ENCODE measurements at regions not wholly inside any gene's neighbourhood (a gene's known extent, or its start where the extent isn't known, plus 50 kb on each side); places are given as distances from the start of the nearest gene placed in this dataset.
"Not testable (repeated sequence)": the region's sequence is repeated elsewhere in the genome, so short reads cannot be mapped to it uniquely, and the experiment has no call there.

- DNase-seq (ENCODE audit: low spot score), result peak; percentile 30
These were observed 239.3 kb upstream of the GRIN3A start for GRCh38 chr9:101977614-101978210.

GRCh38 chr9:101970609-101971008 lies 232.2 kb upstream of the GRIN3A start:
- DNase-seq (ENCODE audit: low spot score), result no peak

DNA sequence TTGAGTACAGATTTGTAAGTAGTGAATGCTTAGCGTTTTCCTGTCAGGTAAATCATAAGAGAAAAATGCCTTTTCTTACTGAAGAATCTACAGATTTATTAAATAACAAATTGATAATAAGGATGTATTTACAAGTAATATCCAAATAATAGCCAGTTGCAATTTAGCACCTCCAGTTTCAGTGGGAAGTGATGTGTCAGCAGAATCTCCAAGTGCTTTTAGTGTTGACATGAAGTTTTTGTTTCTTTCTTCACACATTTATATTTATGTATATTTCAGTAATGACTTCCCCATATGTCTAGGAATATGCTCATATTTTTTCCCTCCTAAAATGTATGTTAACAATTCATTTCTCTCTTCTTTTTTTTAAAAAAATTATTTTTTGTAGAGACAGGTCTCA lies 229.9 kb upstream of the GRIN3A start:
- DNase-seq (ENCODE audit: low spot score), result no peak

- DNase-seq (ENCODE audit: low spot score), result no peak
These were observed 228.2 kb upstream of the GRIN3A start for GRCh38 chr9:101966691-101967090.

GRCh38 chr9:101957705-101958104 lies 219.3 kb upstream of the GRIN3A start:
- no peak for DNase-seq (ENCODE audit: low spot score)

GRCh38 chr9:101951598-101951997 lies 213.2 kb upstream of the GRIN3A start:
- DNase-seq (ENCODE audit: low spot score), result no peak

GRCh38 chr9:101931756-101932155 lies 193.3 kb upstream of the GRIN3A start:
- DNase-seq (ENCODE audit: low spot score), result no peak

DNA sequence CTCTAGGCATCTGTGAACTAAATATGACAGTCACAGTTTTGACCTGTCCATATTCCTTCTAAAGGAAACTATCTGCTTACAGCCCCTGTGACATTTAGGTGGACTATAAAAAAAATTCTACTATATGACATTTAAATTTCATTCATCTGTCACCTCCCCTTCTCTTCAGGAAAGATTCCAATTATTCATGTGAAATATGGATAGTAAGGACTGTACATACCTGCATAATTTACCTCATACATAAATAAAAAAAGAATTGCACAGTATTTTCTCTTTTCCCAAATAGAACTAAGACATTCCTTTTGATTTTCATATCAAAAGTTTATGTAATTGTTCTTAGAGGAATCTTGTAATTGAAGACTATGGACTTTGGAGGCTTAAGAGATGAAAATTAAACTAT lies 192.3 kb upstream of the GRIN3A start:
- DNase-seq (ENCODE audit: low spot score), result no peak

DNA sequence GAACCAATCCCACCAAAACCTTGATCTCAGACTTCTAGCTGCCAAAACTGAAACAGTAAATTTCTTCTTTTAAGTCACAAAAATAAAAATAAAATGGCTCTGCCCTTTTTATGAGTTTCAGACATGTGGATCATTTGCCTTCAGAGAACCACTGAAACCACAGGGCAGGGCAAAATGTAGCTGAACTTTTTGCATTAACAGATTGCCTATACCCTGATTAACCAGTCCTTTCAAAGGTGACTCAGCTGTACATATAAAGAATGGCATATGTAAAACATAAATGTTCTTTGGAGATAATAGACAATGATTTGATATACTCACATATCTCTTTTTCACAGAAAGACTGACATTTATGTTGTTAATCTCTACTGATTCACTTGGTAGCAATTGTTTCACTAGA lies 187.1 kb upstream of the GRIN3A start:
- DNase-seq (ENCODE audit: low spot score), result no peak

GRCh38 chr9:101923451-101923850 lies 185.0 kb upstream of the GRIN3A start:
- no peak for DNase-seq (ENCODE audit: low spot score)

GRCh38 chr9:101916948-101917347 lies 178.5 kb upstream of the GRIN3A start:
- not testable (repeated sequence) for DNase-seq (ENCODE audit: low spot score)

DNA sequence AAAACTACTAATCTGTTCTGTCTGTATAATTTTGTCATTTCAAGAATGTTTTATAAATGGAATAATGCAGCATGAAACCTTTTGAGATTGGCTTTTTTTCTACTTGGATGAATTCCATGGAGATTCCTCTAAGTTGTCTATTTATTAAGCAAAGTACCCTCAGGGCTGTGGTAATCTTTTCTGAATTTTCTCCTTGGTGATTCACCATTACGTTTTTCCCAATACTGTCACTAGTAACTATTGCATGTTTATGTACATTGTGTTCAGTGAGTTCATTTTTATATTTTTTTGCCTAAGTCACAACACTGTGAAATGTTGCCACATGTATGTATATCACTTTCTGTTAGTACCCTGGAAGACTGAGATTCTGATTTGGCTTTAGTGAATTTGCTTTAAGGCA lies 177.0 kb upstream of the GRIN3A start:
- DNase-seq (ENCODE audit: low spot score), result no peak

DNA sequence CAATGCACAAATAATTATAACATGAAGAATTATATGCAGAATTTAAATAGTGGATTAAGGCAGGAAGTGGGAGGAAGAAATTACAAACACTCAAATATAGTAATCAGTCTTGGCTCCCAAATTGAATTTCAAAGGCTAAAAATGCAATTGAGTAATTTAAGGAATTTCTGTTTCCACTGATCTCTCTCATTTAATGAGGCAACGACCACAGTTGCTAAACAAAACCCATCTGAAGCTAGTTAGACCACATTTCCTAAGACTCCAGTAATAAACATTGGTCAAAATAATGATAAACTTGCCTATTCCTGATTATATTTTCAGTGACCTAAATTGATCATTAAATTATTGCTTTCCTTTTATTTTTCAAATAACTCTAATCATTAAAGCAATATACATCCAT lies 174.3 kb upstream of the GRIN3A start:
- DNase-seq (ENCODE audit: low spot score), result no peak

DNA sequence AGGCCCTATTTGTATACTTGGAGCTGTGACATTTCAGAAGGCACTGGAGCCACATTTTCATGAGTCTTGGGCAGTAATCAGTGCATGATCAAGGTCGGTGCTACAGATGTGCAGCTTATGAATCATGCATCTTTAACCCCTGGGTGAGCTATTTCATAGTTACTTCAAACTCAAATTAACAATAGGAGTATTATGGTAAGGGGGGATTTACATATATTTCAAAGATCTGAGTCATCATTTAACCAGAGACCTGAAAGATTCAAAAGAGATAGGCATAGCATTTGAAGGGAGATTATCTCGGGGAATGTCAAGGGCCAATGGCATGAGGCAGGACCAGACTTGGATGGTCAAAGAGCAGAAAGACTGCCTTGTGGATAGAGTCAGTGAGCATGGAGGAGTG lies 169.0 kb upstream of the GRIN3A start:
- no peak for DNase-seq (ENCODE audit: low spot score)

- DNase-seq (ENCODE audit: low spot score), result no peak
These were observed 166.4 kb upstream of the GRIN3A start for GRCh38 chr9:101904845-101905244.

DNA sequence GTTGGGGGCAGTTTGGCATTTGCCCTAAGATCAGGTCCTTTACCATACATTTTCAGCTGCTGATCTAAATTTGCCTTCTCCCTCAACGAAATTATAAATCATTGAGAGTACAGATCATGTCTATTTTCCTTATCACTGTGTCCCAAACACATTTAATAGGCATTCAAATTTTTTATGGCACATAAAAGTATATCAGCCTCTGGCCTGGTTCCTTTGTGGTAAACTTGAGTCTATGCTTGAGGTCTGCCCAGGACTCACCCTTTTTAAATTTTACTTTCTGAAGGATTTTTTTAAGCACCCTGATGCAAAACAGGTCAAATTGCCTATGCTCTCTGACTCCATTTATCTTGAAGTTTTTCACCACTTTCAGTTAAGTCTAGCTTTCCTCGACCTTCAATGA lies 163.6 kb upstream of the GRIN3A start:
- DNase-seq (ENCODE audit: low spot score), result no peak

GRCh38 chr9:101897196-101897595 lies 158.7 kb upstream of the GRIN3A start:
- DNase-seq (ENCODE audit: low spot score), result no peak

GRCh38 chr9:101893661-101894646 lies 155.5 kb upstream of the GRIN3A start:
- no peak for DNase-seq (ENCODE audit: low spot score)

DNA sequence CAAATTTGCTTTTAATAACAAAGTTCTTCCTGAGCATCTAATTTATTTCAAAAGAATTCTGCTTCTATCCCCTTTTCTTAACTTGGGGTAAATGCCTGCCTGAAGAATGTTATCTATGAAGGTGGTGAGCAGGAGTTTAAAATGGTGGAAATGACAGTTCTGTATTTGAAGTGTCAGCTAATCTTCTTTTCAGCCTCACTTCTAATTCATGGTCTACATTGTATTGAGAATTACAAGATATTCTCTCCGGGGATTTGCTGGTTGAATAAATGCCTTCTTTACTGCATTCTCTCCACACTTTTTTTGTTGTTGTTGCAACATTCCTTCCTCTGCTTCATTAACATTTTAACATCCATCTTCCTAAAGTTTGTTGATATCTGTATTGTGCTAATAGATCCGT lies 143.1 kb upstream of the GRIN3A start:
- DNase-seq (ENCODE audit: low spot score), result no peak

DNA sequence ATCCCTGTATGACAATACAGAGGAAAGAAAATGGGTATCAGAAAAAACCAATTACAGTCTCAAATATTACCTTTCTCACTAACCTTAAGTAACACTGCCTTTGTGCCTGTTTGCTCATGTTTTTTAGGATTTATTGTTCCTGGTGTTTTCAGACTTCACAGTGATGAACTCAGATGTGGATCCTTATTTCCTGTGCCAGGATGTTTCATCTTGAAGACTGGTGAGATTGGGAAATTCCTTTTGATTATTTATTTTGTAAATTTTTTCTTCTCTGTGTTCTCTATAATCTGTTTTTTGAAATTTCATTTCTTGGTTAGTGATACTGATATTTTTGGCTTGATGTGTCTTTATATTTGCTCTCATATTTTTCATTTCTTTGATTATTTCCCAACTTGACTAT lies 142.4 kb upstream of the GRIN3A start:
- no peak for DNase-seq (ENCODE audit: low spot score)

DNA sequence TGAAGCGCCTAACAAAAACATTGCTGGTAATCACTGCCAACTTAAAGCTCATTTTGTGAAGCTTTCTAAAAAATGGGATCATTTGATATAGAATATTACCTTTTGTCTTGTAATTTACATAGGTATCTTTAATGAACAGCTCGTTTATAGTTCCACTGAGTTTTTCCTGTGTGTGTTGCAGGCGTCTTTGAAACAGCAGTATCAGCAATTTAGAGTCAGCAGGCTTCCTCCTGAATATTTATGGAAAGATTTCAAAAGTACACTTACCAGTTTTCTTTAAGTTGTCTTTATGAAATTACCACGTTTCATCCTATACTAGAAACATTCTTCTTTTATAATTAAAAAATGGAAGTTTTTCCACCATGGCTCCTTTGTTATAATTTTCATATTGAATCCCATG lies 140.3 kb upstream of the GRIN3A start:
- DNase-seq (ENCODE audit: low spot score), result no peak

- no peak for DNase-seq (ENCODE audit: low spot score)
These were observed 139.0 kb upstream of the GRIN3A start for GRCh38 chr9:101877439-101877838.

DNA sequence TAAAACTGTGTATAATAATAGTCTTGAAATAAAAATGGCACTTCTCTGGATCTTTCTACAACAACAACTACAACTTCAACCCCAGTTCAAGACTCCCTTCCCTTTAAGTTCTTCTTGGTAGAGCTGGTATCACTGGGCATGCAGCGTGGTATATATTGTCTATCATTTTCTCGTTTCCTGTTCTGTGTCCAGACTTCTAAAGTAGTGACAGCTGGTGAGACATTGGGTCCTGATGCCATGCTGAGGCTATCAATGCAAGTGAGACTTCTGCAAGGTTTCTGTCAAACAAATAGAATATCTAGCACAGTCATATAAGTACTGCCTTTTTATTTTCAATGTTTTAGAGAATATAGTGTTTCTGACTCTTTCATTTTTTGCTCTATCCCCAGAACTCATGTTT lies 123.0 kb upstream of the GRIN3A start:
- DNase-seq (ENCODE audit: low spot score), result no peak

- no peak for DNase-seq (ENCODE audit: low spot score)
These were observed 122.5 kb upstream of the GRIN3A start for GRCh38 chr9:101860920-101861319.

Measured in hematopoietic multipotent progenitor cell treated with erythropoietin and hydrocortisone succinate and interleukin-3 and kit ligand, for 17 days (in vitro differentiated cells).